HG03064 (cell line): ENCODE measurements at regions not wholly inside any gene's neighbourhood (a gene's known extent, or its start where the extent isn't known, plus 50 kb on each side); places are given as distances from the start of the nearest gene placed in this dataset.
A peak's percentile ranks its signal among the peaks of the same experiment; 100 is the strongest.

Experiments
- ATAC-seq: cut with Tn5 transposase; IDR thresholded peaks from one replicate; pipeline ENCODE4 v1.9.1; 2021; ENCODE audit warnings: low read depth; ENCODE audit not compliant: unreplicated experiment

GRCh38 chr17:69819316-69820087 lies 255.5 kb upstream of the KCNJ16 start:
- no peak for ATAC-seq

GRCh38 chr17:69820876-69821473 lies 254.1 kb upstream of the KCNJ16 start:
- ATAC-seq, result no peak

- ATAC-seq, result no peak
Measured at GRCh38 chr17:69822314-69822875, 252.6 kb upstream of the KCNJ16 start.

- ATAC-seq, result no peak
Measured at GRCh38 chr17:69828087-69828486, 246.9 kb upstream of the KCNJ16 start.

- ATAC-seq, result no peak
Measured at GRCh38 chr17:69834494-69834893, 240.5 kb upstream of the KCNJ16 start.

- no peak for ATAC-seq
Measured at GRCh38 chr17:69851736-69852135, 223.3 kb upstream of the KCNJ16 start.

- ATAC-seq, result no peak
Measured at GRCh38 chr17:69853541-69854224, 221.3 kb upstream of the KCNJ16 start.

- no peak for ATAC-seq
Measured at GRCh38 chr17:69854225-69854780, 220.7 kb upstream of the KCNJ16 start.

GRCh38 chr17:69856946-69857345 lies 218.1 kb upstream of the KCNJ16 start:
- ATAC-seq, result no peak

GRCh38 chr17:69857412-69857835 lies 217.6 kb upstream of the KCNJ16 start:
- ATAC-seq, result no peak

GRCh38 chr17:69858460-69858859 lies 216.6 kb upstream of the KCNJ16 start:
- ATAC-seq, result no peak

- ATAC-seq, result no peak
Measured at GRCh38 chr17:69860142-69860680, 214.8 kb upstream of the KCNJ16 start.

GRCh38 chr17:69864462-69864861 lies 210.6 kb upstream of the KCNJ16 start:
- ATAC-seq, result no peak

- peak; percentile 82 for ATAC-seq
Measured at GRCh38 chr17:69869667-69870066, 205.4 kb upstream of the KCNJ16 start.

- ATAC-seq, result peak; percentile 42
Measured at GRCh38 chr17:69870091-69870530, 204.9 kb upstream of the KCNJ16 start.

GRCh38 chr17:69870751-69871199 lies 204.2 kb upstream of the KCNJ16 start:
- no peak for ATAC-seq

- no peak for ATAC-seq
Measured at GRCh38 chr17:69871318-69871717, 203.7 kb upstream of the KCNJ16 start.

GRCh38 chr17:69872675-69873262 lies 202.3 kb upstream of the KCNJ16 start:
- no peak for ATAC-seq

GRCh38 chr17:69874175-69874670 lies 200.8 kb upstream of the KCNJ16 start:
- ATAC-seq, result no peak

GRCh38 chr17:69876757-69877156 lies 198.3 kb upstream of the KCNJ16 start:
- ATAC-seq, result no peak
